Bronchial epithelial cell (primary cell): ENCODE measurements at regions not wholly inside any gene's neighbourhood (a gene's known extent, or its start where the extent isn't known, plus 50 kb on each side); places are given as distances from the start of the nearest gene placed in this dataset.

ENCODE experiments used
- DNase-seq: peaks from one replicate; pipeline ENCODE4 v3.0.0-alpha.2; 2010; ENCODE audit warnings: low read depth
- FAIRE-seq: peaks from 2 replicates; lab custom pipeline; 2011; peaks lifted over from hg19 to GRCh38; lab: Jason Lieb, UNC
- H3K27me3 ChIP-seq: 2 replicates; pipeline ENCODE4 v1.5.1; 2011; ENCODE audit warnings: low read length; ENCODE audit not compliant: control insufficient read depth, insufficient read depth
- H3K36me3 ChIP-seq: 2 replicates; pipeline ENCODE4 v1.5.1; 2011; ENCODE audit warnings: low read length; ENCODE audit not compliant: control insufficient read depth, insufficient read depth
- H3K4me3 ChIP-seq: 2 replicates; pipeline ENCODE4 v1.5.1; 2011; ENCODE audit warnings: mild to moderate bottlenecking, low read depth, low read length, control low read depth
- CTCF ChIP-seq: IDR thresholded peaks from 2 replicates; pipeline ENCODE4 v1.5.1; 2011; ENCODE audit warnings: mild to moderate bottlenecking, moderate library complexity, low read length, control low read depth, inconsistent platforms; ENCODE audit not compliant: insufficient read depth, severe bottlenecking

GRCh38 chr6:11868392-11868791, 89.8 kb upstream of the ADTRP start:
- no peak overlapping the region for H3K4me3 ChIP-seq
- H3K27me3 ChIP-seq, result no peaks in the 10 kb centered on the region
- DNase-seq (no peak), FAIRE-seq (no peak)
- no peaks in the 10 kb centered on the region for H3K36me3 ChIP-seq
- TF ChIP-seq CTCF, result no peak

GRCh38 chr6:11865680-11866300, 87.2 kb upstream of the ADTRP start:
- no peaks in the 10 kb centered on the region for H3K27me3 ChIP-seq
- H3K4me3 ChIP-seq, result no peak overlapping the region
- H3K36me3 ChIP-seq, result no peaks in the 10 kb centered on the region
- TF ChIP-seq CTCF, result no peak
- no peak for FAIRE-seq
- DNase-seq, result peak; percentile 31

- DNase-seq (no peak), FAIRE-seq (no peak)
- H3K27me3 ChIP-seq, result no peaks in the 10 kb centered on the region
- H3K36me3 ChIP-seq, result no peaks in the 10 kb centered on the region
- no peak for TF ChIP-seq CTCF
- H3K4me3 ChIP-seq, result no peak overlapping the region
Measured at GRCh38 chr6:11858439-11858838, 79.8 kb upstream of the ADTRP start.

- no peak for TF ChIP-seq CTCF
- Histone ChIP-seq H3K36me3 (no peaks in the 10 kb centered on the region), H3K27me3 (no peaks in the 10 kb centered on the region), H3K4me3 (no peak overlapping the region)
- FAIRE-seq, result no peak
- DNase-seq, result no peak
Measured at GRCh38 chr6:11855743-11856142, 77.1 kb upstream of the ADTRP start.

- FAIRE-seq, result no peak
- no peak for TF ChIP-seq CTCF
- H3K27me3 ChIP-seq, result no peaks in the 10 kb centered on the region
- DNase-seq, result peak; percentile 84
- H3K36me3 ChIP-seq, result no peaks in the 10 kb centered on the region
- H3K4me3 ChIP-seq, result no peak overlapping the region
Measured at GRCh38 chr6:11854408-11855165, 76.0 kb upstream of the ADTRP start.
